Natural killer cell (primary cell): ENCODE measurements at regions not wholly inside any gene's neighbourhood (a gene's known extent, or its start where the extent isn't known, plus 50 kb on each side); places are given as distances from the start of the nearest gene placed in this dataset.

Experiments used
- ATAC-seq, 3 donors: fragments of 150-1000 bp in 2 of 3; fragments of 200-7000 bp in 1 of 3; cut with Tn5 transposase; 1 replicate in 1 of 3; 2 replicates in 2 of 3; pipeline ENCODE4 v1.10.0; 2021; ENCODE audit warnings: mild to moderate bottlenecking in 2 of 3, moderate library complexity in 2 of 3
- DNase-seq, 2 donors: peaks; one replicate each; pipeline versions ENCODE4 v3.0.0 to v3.0.0-alpha.2; 2013 to 2021; ENCODE audit warnings: mixed read lengths in 1 of 2
- H3K27ac ChIP-seq: one replicate; pipeline ENCODE4 v1.5.1; 2013; ENCODE audit warnings: mild to moderate bottlenecking, low read length
- H3K27me3 ChIP-seq: one replicate; pipeline ENCODE4 v1.6.1; 2013; ENCODE audit warnings: low read length; ENCODE audit not compliant: control insufficient read depth, insufficient read depth
- H3K36me3 ChIP-seq: one replicate; pipeline ENCODE4 v1.6.1; 2013; ENCODE audit warnings: low read length; ENCODE audit not compliant: control insufficient read depth, insufficient read depth
- H3K4me1 ChIP-seq: one replicate; pipeline ENCODE4 v1.6.1; 2013; ENCODE audit warnings: low read length; ENCODE audit not compliant: control insufficient read depth, insufficient read depth
- H3K4me3 ChIP-seq: one replicate; pipeline ENCODE4 v1.5.1; 2013; ENCODE audit warnings: low read length
- H3K9me3 ChIP-seq: one replicate; pipeline ENCODE4 v1.6.1; 2013; ENCODE audit warnings: low read length; ENCODE audit not compliant: control insufficient read depth, insufficient read depth
- H3K27ac Mint-ChIP-seq, 2 donors: one replicate each; pipeline ENCODE4 v1.8.0; 2022; ENCODE audit warnings: mild to moderate bottlenecking in 2 of 2, mixed read lengths in 2 of 2, moderate library complexity in 1 of 2
- H3K27me3 Mint-ChIP-seq, 2 donors: one replicate each; pipeline ENCODE4 v1.8.0; 2022; ENCODE audit warnings: low read depth in 2 of 2, mixed read lengths in 2 of 2
- H3K36me3 Mint-ChIP-seq: one replicate; pipeline ENCODE4 v1.8.0; 2022; ENCODE audit warnings: mixed read lengths
- H3K4me1 Mint-ChIP-seq, 2 donors: one replicate each; pipeline ENCODE4 v1.8.0; 2022; ENCODE audit warnings: mixed read lengths in 2 of 2
- H3K4me3 Mint-ChIP-seq: one replicate; pipeline ENCODE4 v1.8.0; 2022; ENCODE audit warnings: mild to moderate bottlenecking, moderate library complexity, mixed read lengths
- H3K9me3 Mint-ChIP-seq, 2 donors: one replicate each; pipeline ENCODE4 v1.8.0; 2022; ENCODE audit warnings: mixed read lengths in 2 of 2
- CTCF ChIP-seq: fragments of 200-600 bp; IDR thresholded peaks from one replicate; pipeline ENCODE4 v1.8.0; 2022; ENCODE audit warnings: antibody characterized with exemption
- WGBS: methylation state at CpG from one replicate; pipeline ENCODE4 v1.1.7; 2013; ENCODE audit warnings: missing lambda C conversion rate; ENCODE audit not compliant: insufficient coverage; 5-methylcytosine and 5-hydroxymethylcytosine counted together
- intact Hi-C: fragments of 100-400 bp; cut with micrococcal nuclease; formaldehyde crosslinking; loops from one replicate; pipeline ENCODE4 v1.14.2; 2022

GRCh38 chr4:11732155-11732554 is 303.5 kb upstream of the HS3ST1 start:
- no peaks in the 10 kb centered on the region for H3K27me3 Mint-ChIP-seq
- no peaks in the 10 kb centered on the region for H3K4me1 Mint-ChIP-seq
- intact Hi-C loops: no loop called here
- no peak for ATAC-seq
- H3K9me3 Mint-ChIP-seq: peaks cover under 1 to 3% of the 10 kb centered on the region in 2 donors
- no peak overlapping the region for H3K4me3 Mint-ChIP-seq
- WGBS: 91% methylated on average over 4 of the region's 4 CpGs
- Histone ChIP-seq H3K27ac (no peak overlapping the region), H3K27me3 (no peaks in the 10 kb centered on the region), H3K4me1 (no peaks in the 10 kb centered on the region), H3K36me3 (no peaks in the 10 kb centered on the region), H3K9me3 (no peaks in the 10 kb centered on the region), H3K4me3 (no peak overlapping the region)
- H3K36me3 Mint-ChIP-seq: no peaks in the 10 kb centered on the region
- TF ChIP-seq CTCF: no peak
- no peak for DNase-seq
- no peak overlapping the region for H3K27ac Mint-ChIP-seq

- H3K36me3 Mint-ChIP-seq: no peaks in the 10 kb centered on the region
- Histone ChIP-seq H3K27me3 (no peaks in the 10 kb centered on the region), H3K4me1 (no peaks in the 10 kb centered on the region), H3K4me3 (no peak overlapping the region), H3K9me3 (no peaks in the 10 kb centered on the region), H3K27ac (no peak overlapping the region), H3K36me3 (no peaks in the 10 kb centered on the region)
- intact Hi-C loops: no loop called here
- no peaks in the 10 kb centered on the region for H3K4me1 Mint-ChIP-seq
- DNase-seq (no peak), ATAC-seq (no peak)
- no peaks in the 10 kb centered on the region for H3K27me3 Mint-ChIP-seq
- H3K9me3 Mint-ChIP-seq: no peaks in the 10 kb centered on the region
- WGBS: 95% methylated on average over 1 of the region's 1 CpG
- TF ChIP-seq CTCF: no peak
- no peak overlapping the region for H3K27ac Mint-ChIP-seq
- H3K4me3 Mint-ChIP-seq: no peak overlapping the region
These were observed 301.9 kb upstream of the HS3ST1 start for GRCh38 chr4:11730545-11730944.

GRCh38 chr4:11729548-11729947 is 300.9 kb upstream of the HS3ST1 start:
- H3K27ac ChIP-seq: no peak overlapping the region
- no peak overlapping the region for H3K4me3 Mint-ChIP-seq
- DNase-seq: no peak
- no peaks in the 10 kb centered on the region for H3K9me3 ChIP-seq
- ATAC-seq: no peak
- intact Hi-C loops: no loop called here
- H3K36me3 ChIP-seq: no peaks in the 10 kb centered on the region
- H3K36me3 Mint-ChIP-seq: no peaks in the 10 kb centered on the region
- H3K4me1 Mint-ChIP-seq: no peaks in the 10 kb centered on the region
- no peaks in the 10 kb centered on the region for H3K27me3 ChIP-seq
- H3K27ac Mint-ChIP-seq: no peak overlapping the region
- H3K27me3 Mint-ChIP-seq: no peaks in the 10 kb centered on the region
- H3K4me1 ChIP-seq: no peaks in the 10 kb centered on the region
- no peaks in the 10 kb centered on the region for H3K9me3 Mint-ChIP-seq
- TF ChIP-seq CTCF: no peak
- no CpG with 5 or more reads among the region's 1 CpG for WGBS
- no peak overlapping the region for H3K4me3 ChIP-seq

GRCh38 chr4:11727903-11728564 is 299.3 kb upstream of the HS3ST1 start:
- 90% methylated on average over 3 of the region's 3 CpGs for WGBS
- no peak for TF ChIP-seq CTCF
- H3K4me3 Mint-ChIP-seq: no peak overlapping the region
- ATAC-seq (no peak), DNase-seq (no peak)
- H3K9me3 Mint-ChIP-seq: no peaks in the 10 kb centered on the region
- Histone ChIP-seq H3K4me1 (no peaks in the 10 kb centered on the region), H3K27ac (no peak overlapping the region), H3K36me3 (no peaks in the 10 kb centered on the region), H3K27me3 (no peaks in the 10 kb centered on the region), H3K4me3 (no peak overlapping the region), H3K9me3 (no peaks in the 10 kb centered on the region)
- H3K27me3 Mint-ChIP-seq: no peaks in the 10 kb centered on the region
- no peak overlapping the region for H3K27ac Mint-ChIP-seq
- H3K4me1 Mint-ChIP-seq: no peaks in the 10 kb centered on the region
- intact Hi-C loops: no loop called here
- no peaks in the 10 kb centered on the region for H3K36me3 Mint-ChIP-seq
